ENCODE measurements at regions not wholly inside any gene's neighbourhood (a gene's known extent, or its start where the extent isn't known, plus 50 kb on each side); places are given as distances from the start of the nearest gene placed in this dataset.

DNA sequence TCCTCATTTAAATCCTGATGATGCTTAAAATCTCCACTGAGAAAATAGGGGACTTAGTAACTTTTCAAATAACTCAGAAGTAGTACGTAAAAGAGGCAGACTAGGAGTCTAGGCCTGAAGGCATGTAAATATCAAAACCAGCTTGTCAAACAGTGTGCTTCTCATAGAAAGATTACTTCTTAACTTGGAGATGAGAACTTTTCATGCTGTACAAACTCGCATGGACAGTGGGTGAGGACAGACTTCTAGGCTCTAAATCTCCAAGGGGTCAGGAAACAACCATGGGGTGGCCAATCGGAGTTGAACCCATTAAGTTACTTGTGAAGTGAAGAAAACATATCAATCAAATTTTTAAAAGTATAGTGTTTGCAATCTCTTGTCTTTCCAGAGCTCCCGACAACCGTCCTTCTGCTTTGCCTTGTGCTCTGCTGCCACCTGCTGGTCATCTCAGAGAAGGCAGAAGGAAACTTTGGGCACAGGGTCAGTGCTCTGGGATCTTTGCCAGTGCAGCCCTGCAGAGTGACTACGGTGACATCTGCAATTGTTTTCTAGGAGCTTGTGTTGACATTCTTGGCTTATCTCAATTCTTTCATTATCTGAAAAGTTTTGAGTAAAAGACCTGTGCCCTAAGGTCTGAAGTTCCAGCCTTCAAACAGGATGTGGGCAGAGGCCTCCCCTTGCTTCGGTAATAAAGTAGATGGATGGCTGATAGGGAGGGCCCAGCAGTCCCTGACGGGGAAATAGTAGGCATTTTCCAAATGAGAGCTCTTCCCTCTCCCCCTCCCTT, 105.1 kb upstream of the PDE4B start:
- peak; percentile 83 for ATAC-seq

DNA sequence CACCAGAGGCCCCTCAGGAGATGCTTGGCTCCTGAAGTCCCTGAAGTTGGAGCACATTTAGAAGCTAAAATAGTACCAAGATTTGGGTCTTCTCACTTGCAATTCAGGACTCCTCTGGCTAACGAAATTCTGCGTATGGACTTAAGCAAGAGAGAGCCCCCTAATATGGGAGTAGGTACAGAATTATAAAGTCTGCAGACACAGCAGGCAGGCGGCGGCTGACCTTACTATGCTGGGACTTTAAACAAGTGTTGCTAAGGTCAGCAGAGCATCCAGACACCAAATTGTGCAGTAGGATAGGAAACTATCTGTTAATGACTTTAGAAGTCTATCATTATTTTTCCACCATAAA, 104.5 kb upstream of the PDE4B start:
- no peak for ATAC-seq

DNA sequence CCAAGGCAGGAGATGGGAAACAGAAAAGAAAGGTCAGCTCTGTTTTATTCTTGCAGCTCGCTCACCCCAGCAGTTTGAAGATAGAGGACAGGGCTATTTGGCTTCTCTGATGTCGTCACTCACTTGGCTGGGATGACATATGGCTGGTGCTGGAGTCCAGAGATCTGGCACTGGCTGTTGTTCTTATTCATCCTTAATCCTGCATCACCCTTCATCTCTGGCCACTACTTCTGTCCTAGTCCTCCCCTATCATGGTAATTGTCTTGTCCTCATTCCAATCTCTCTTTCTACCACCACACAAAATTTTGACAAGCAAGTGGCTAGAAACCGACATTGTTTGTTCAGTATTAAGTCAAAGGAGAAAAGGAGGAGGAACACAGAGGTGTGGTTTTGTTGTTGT, 103.8 kb upstream of the PDE4B start:
- no peak for ATAC-seq

DNA sequence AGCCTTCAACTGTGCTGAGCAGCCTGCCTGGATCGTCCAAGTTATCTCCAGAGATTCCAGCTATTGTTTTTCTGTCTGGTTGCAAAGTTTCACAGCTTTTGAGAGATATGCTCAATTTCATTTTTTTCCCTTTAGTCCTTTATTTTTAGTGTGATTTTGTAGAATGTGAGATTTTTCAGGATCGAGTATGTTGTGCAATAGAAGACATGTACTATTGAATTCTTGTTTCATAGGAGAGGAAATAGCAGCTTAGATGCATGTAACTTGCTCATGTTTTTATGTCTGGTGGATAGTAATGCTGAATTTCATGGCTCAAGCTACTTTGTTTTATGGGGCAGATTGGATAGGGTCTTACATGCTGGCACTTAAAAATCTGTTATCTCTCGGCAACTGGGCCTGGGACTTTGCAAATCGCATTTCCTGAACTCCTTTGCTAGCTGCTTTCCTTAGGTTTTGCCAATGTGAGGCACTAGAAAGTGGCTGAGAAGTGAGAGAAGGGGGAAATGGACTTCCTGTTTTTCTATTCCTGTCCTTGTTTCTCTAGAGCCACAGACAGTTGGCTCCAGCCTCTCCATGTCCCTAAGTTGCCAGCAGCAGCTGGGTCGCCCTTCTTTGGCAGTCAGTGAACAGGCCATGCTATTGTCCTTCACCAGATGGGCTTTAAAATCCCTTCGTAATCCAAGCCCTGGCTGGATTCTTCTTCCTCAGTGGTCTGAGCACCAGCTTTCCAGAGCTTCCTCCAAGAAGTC, 101.4 kb upstream of the PDE4B start:
- ATAC-seq: no peak

DNA sequence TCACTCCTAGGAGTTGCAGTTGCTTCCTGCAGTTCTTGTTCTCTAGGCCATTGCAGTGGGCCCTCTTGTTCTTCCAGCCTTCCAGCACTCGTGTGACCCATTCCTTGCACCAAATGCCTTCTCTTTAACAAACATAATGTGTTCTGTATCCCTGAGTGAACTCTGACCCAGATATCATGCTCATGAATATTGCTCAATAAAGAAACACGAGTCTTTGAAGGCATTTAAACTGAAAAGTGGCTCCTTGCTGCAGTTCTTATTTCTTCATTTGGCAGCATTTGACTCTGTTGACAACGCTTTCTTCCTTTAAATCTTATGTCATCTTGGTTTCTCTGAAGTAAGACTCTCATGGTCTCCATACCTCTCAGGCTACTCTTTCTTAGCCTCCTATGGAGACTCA, 100.7 kb upstream of the PDE4B start:
- ATAC-seq: no peak

DNA sequence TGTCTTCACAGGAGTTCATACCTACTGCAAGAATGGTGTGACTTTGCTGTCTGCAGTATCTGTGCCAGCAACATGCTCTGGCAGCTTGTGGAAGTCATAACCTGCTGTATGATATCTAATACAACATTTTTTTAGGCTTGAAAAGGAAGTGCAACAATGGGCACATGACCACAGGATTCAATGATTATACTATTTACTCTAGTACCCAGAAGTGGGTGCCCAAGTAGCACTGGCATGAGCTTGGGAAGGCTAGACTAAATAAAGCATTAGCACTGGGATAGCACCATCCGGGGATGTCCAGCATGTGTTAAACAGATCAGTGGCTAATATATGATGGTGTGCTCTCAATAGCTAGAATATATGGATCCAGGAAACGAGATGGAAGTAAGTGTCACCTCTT, 98.6 kb upstream of the PDE4B start:
- ATAC-seq: no peak

DNA sequence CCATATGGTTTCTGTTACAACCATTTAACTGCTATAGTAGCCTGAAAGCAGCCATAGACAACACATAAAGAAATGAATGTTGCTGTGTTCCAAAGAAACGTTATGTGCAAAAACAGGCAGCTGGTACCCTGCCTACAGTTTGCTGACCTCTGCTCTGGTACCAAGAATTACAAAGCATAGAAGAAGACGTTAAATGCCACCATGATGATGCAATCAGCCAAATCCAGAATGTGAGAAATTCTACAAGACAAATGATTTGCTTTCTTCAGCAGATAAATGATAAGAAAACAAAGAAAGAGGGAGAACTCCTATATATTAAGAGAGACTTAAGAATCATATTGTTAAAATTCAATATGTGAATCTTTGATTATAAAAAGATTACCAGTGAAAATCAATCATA, 97.8 kb upstream of the PDE4B start:
- ATAC-seq: no peak

DNA sequence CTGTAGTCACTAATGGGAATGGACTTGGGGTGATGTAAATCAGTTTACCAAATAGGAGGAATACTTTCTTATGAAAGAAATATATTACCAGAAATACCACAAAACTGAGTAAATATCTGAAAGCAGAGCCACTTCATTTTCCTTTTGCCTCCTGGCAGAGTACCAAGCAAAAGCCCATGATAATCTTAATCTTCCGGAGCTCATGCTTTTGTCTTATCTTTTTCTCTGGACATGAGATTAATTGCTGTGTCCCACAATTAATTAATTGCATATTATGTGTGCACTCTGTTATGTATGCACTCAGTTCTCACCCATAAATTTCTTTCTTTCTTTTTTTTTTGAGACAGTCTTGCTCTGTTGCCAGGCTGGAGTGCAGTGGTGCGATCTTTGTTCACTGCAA, 94.1 kb upstream of the PDE4B start:
- ATAC-seq: no peak

DNA sequence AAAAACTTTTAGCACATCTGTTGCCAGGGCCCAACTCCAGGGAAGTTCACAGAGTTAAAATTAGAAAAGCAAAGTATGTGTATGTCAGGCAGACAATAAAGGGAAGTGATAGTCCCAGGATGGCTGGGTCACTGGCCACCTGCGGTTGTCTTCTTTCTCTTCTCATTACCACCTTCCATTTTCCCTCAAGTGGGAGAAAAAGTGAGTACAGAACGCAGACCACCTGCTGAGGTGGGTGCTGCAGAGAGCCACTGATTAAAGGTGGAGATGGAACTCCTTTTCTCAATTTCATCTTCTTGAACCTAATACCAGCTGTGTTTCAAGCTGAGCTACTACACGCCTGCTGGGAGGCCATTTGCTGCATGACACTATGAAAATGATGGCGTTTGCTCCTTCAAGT, 88.8 kb upstream of the PDE4B start:
- no peak for ATAC-seq

DNA sequence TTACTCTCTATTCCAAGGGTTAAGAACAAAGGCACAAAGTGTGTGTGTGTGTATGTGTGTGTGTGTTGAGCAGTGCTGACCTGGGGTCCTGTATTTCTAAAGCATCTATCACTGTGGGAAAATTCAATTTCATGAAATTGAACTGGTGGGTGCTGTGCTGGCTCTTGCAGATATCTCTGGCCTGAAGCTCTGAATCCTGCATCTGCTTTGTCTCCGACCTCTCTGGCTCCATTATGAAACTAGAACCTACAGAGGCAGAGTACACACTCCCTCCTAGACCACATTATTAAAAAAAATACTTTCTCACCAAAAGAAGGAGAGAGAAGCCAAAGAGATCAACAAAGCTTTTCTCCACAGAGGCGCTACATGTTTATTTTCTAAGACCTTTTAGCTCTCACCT, 88.4 kb upstream of the PDE4B start:
- no peak for ATAC-seq

DNA sequence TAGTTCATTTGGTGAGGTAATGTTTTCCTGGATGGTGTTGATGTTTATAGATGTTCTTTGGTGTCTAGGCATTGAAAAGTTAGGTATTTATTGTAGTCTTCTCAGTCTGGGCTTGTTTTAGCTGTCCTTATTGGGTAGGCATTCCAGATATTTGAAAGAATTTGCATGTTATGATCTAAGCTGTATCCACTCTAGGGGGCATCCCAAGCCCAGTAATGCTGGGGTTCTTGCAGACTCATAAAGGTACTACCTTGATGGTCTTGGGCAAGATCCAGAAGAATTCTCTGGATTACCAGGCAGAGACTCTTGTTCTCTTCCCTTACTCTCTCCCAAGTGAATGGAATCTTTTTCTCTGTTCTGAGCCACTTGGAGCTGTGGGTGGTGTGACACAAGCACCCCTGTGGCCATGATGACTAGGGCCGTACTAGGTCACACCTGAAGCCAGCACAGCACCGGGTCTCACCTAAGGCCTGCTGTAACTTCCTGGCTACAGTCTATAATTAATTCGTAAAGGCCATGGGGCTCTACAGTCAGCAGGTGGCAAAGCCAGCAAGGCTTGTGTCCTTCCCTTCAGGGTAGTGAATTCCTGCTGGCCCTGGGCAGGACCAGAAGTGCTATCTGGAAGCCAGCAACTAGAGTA, 74.8 kb upstream of the PDE4B start:
- ATAC-seq: no peak

DNA sequence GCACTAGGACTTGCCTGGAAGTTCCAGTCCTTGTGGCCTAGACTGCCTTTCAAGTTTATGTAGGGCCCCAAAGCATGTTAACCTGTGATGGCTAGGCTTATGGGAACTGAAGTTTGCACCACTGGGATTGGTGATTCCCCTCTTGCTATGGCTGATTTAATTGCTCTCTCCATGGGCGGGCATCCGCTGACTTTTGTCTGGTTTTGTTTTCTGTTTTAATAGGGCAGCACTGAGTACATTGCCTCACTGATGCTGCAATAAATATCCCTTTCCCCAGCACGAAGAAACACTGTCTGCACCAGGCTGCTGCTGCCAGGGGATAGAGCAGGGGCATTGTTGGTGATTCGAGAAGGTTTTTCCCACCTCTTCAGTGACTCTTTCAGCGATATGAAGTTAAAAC, 73.3 kb upstream of the PDE4B start:
- no peak for ATAC-seq

DNA sequence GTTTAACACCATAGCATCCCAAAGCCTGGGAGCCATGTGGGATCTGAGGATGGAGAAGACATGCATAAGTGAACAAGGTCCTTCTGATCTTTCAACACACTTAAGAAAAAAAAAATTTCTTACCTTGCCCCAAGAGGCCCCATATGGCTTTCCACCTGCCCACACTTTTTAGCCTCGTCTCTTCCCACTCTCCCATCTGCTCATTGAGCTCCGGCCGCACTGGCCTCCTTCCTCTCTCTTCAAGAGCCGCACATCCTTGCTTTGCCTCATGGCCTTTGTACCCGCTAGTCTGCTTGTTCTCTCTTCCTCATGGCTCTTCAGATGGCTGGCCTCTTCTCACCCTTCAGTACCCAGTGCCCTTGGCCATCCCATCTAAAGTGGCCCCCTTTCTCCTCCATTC, 70.2 kb upstream of the PDE4B start:
- no peak for ATAC-seq

DNA sequence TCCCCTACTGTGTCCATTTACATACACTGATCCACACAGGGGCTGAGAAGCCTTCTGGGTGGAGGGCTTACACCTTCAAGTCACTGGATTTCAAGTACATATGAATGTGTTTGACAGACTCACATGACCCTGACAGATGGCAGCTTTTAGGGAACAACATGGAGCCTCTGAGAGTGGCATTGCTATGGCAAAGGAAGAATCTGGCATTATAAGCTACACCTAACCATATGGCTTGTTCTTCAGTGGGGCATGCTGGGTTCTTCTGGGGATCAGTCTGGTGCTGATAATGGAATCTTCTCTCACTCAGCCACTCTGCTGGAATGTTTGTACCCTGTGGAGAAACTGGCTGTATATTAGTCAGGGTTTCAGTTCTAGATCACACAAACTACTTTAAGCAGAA, 68.5 kb upstream of the PDE4B start:
- ATAC-seq: no peak

DNA sequence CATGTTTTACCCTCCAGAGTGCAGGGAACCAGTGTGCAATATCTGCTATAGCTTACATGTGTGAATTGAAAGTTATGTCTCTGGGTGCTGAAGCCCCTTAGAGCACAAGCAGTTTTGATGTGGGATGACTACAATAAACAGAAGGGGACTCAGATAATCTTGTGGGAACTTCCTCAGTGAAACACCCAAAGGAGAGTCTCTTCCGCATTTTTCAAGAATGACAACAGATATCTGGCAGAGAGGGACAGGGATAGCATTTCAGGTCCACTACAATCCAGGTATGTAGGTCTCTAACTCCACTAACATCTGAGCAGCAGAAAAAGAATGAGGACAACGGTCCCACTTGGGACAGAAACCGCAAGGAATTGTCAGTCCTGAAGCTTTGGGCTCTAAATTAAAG, 67.6 kb upstream of the PDE4B start:
- ATAC-seq: no peak

DNA sequence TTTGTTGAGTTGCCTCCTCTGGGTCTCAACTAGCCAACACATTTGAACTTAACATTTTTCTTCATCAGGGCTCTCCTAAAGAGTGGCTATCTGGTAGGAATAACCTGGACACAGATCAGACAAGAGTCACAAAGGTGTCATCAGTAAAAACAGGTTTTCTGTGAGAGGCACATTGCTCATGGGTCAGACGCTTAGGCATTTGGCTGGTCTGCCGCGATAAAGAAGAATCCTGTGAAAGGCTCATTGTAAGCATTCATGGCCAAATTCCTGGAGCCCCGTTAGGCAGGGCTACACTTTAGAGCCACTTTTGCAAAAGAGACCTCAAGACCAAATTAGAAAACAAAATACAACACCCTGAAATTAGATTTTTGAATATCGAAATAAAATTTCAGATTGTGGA, 64.2 kb upstream of the PDE4B start:
- no peak for ATAC-seq

DNA sequence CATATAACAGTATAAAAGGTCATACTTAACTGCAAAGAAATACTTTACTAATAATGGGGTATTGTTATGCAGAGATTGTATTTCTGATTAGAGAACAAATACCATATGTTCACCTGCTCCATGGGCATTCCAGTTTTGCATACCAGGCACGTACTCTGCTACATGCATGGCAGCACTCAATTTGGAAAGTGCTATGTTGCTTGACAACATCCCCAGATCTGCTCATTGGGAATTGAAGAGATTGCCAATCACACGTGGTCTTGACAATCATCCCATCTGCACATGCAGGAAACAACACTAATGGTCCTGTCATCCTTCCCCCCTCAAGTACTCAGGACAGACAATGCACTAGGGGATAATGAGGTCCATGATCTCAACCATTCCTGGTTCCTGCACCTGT, 63.4 kb upstream of the PDE4B start:
- no peak for ATAC-seq

DNA sequence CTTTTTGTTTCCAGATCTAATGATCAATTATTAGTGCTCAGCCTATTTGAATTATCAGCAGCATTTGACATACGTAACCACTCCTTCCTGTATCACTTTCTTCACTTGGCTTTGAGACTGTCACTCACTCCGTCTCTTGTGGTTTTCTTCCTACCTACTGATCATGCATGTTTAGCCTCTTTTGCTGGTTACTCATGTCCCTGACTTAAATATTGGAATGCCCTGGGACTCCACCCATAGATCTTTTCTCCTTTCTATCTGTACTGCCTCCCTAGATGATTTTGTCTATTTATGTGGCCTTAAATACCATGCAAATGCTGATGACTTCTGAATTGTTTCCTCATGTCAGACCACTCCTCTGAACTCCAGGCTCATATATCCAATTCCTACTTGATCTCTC, 57.7 kb upstream of the PDE4B start:
- ATAC-seq: no peak

DNA sequence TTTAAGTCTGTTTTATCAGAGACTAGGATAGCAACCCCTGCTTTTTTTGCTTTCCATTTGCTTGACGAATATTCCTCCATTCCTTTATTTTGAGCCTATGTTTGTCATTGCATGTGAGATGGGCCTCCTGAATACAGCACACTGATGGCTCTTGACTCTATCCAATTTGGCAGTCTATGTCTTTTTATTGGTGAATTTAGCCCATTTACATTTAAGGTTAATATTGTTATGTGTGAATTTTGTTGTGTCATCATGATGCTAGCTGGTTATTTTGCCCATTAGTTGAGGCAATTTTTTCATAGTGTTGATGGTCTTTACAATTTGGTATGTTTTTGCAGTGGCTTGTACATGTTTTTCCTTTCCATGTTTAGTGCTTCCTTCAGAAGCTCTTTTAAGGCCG, 50.7 kb upstream of the PDE4B start:
- no peak for ATAC-seq
